Pancreas (tissue), 10 donors: ENCODE measurements at regions not wholly inside any gene's neighbourhood (a gene's known extent, or its start where the extent isn't known, plus 50 kb on each side); places are given as distances from the start of the nearest gene placed in this dataset.

Experiments
- ATAC-seq, 4 donors: fragments of 200-7000 bp; cut with Tn5 transposase; one replicate each; pipeline versions ENCODE4 v1.8.0 to v1.9.1; 2020; ENCODE audit warnings: mild to moderate bottlenecking in 4 of 4, moderate library complexity in 4 of 4
- DNase-seq, 6 donors: peaks; one replicate each; pipeline ENCODE4 v3.0.0-alpha.2; 2020
- FAIRE-seq: peaks from 2 replicates; lab custom pipeline; 2012; peaks lifted over from hg19 to GRCh38; lab: Jason Lieb, UNC
- H3K27ac ChIP-seq, 4 donors: fragments of 200-600 bp; sonication (generic); 1 replicate in 3 of 4; 2 replicates in 1 of 4; pipeline versions ENCODE4 v1.5.0 to v1.8.0; 2020
- H3K27me3 ChIP-seq, 4 donors: fragments of 200-600 bp; one replicate each; pipeline ENCODE4 v1.8.0; 2021
- H3K36me3 ChIP-seq, 3 donors: fragments of 200-600 bp; sonication (generic) in 1 of 3; one replicate each; pipeline versions ENCODE4 v1.5.0 to v1.8.0; 2020 to 2021
- H3K4me1 ChIP-seq, 3 donors: fragments of 200-600 bp; one replicate each; pipeline ENCODE4 v1.8.0; 2021
- H3K4me3 ChIP-seq, 4 donors: fragments of 200-600 bp; sonication (generic) in 2 of 4; one replicate each; pipeline versions ENCODE4 v1.5.0 to v1.8.0; 2020 to 2021
- H3K9me3 ChIP-seq, 4 donors: fragments of 200-600 bp; one replicate each; pipeline ENCODE4 v1.8.0; 2021
- CTCF ChIP-seq, 4 donors: fragments of 200-600 bp; sonication (generic) in 3 of 4; IDR thresholded peaks; one replicate each; pipeline versions ENCODE4 v1.5.0 to v1.8.0; 2021; ENCODE audit warnings: antibody characterized with exemption in 4 of 4
- WGBS, 2 donors: extraction: QIAGEN DNeasy Blood & Tissue Kit; methylation state at CpG; one replicate each; pipeline ENCODE4 v1.1.7; 2013; 5-methylcytosine and 5-hydroxymethylcytosine counted together
- intact Hi-C, 3 donors: fragments of 100-400 bp; cut with DNase I; formaldehyde crosslinking; loops; one replicate each; pipeline versions ENCODE4 v1.11.1 to v1.14.2; 2022
- donor health status: healthy with polysubstance abuse.
- donor health status: DM: no; HTN: no; CAD: no; lungs with moderate emphysema.
- donor health status: DM: no; HTN: no; CAD: no.
- donor health status: control.
- donor health status: control.
- donor health status: Bipolar disorder and iron deficiency.
- donor health status: DM: yes; HTN: yes; CAD: no.
- donor health status: DM: no; HTN: no; CAD: no.
- donor health status: DM: no; HTN: no; CAD: no.
- donor health status: DM: yes; HTN: yes; CAD: no.

DNA sequence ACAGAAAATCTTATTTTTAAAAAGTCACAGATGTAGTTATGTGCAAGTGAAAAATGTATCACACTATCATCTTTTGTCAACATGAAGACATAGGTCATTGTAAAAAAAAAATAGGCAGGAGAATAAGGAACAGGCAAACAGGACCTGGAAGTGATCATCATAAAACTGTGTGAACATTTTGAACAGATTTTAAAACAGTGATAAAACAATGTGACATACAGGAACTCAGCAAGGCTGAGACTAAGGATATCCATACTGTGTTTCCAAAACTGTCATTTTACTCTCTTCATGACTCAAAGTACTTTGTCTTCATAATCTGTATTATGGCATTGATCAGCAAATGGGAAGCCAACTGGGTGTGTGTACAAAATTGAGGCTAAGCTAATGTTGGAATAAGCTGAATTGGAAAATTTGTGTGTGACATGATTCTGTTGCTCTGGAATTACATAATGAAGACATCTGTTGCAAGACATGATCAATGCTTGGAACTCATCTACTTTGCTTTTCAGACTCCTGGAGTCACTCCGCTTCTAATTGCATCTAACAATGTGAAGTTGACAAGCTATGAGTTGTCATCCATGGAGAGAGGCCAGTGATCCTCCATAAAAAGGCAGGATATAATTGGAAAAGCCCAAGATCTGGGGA is 978.7 kb upstream of the NUDT12 start:
- no peak overlapping the region for H3K4me3 ChIP-seq
- no peaks in the 10 kb centered on the region for H3K9me3 ChIP-seq
- DNase-seq = no peak
- intact Hi-C loops = no loop called here
- no peak overlapping the region for H3K27ac ChIP-seq
- no peak for ATAC-seq
- WGBS, 2 donors = 81 to 97% methylated on average over 1 of the region's 1 CpG
- no peaks in the 10 kb centered on the region for H3K27me3 ChIP-seq
- peak; percentile 66 for FAIRE-seq
- H3K4me1 ChIP-seq = peaks cover 0 to 16% (median 10%) of the 10 kb centered on the region in 3 donors
- no peaks in the 10 kb centered on the region for H3K36me3 ChIP-seq
- no peak for TF ChIP-seq CTCF (IDR thresholded peaks at IDR 0.05)

DNA sequence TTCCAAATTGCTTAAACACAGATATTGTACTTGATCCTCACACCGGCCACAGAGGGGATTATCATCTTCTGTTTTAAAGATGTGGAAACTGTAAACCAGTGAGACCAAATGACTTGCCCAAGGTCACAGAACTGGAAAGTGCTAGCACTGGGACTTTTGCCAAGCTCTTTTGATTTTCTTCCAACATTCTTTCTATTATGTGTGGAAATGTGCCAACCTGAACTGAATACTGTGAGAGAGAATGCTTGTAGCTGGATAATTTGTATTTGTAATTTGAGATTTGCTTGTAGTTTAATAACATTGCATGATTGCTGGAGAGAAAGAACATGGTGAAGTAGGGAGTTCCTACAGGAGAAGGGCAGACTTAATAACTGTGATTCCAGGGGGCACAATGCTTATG is 977.9 kb upstream of the NUDT12 start:
- intact Hi-C loops = no loop called here
- Histone ChIP-seq H3K4me3 (no peak overlapping the region), H3K27ac (no peak overlapping the region), H3K27me3 (no peaks in the 10 kb centered on the region), H3K9me3 (no peaks in the 10 kb centered on the region), H3K4me1 (peaks cover 0 to 16% (median 10%) of the 10 kb centered on the region in 3 donors), H3K36me3 (no peaks in the 10 kb centered on the region)
- DNase-seq (peak in 3 of 6 donors; percentile 17 to 60 (median 22)), ATAC-seq (peak; percentile 74 to 86 (median 84)), FAIRE-seq (no peak)
- TF ChIP-seq CTCF (IDR thresholded peaks at IDR 0.05) = no peak
- WGBS, 2 donors = 6 to 7% methylated on average over 1 of the region's 1 CpG

DNA sequence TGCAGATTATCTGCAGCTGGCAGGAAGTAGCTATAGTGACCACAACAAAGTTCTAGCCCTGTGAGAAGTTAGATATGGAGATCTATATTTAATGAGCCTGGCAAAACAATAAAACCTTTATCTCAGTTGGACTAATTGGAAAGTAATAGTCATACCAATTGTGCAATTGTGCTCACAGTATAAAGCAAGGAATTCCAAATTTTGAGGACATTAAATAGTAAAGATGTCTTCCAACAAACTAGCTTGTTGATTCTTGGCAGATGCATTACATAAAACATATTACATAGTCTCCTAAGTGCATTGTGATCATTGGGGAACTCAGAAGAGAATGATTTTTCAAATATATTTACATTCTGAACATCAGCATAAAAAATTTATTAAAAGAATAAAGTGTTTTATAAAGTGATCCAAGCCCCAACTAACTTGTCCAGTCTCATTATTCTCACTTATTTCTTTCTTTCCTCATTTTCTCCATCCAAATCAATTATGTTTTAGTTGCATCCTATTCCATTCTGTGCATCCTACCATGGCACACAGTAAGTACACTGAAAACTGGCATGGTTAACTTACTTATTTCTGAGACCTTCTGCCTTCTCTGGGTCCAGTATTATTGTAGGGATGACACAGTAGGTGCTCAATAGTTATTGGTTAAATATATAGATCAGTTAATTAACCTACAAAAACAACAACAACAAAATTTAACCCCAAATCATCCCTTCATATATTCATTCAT is 977.2 kb upstream of the NUDT12 start:
- intact Hi-C loops = no loop called here
- ATAC-seq (peak in 1 of 4 donors; percentile 11), FAIRE-seq (no peak), DNase-seq (no peak)
- Histone ChIP-seq H3K4me1 (peaks cover 0 to 16% (median 10%) of the 10 kb centered on the region in 3 donors), H3K4me3 (no peak overlapping the region), H3K27me3 (no peaks in the 10 kb centered on the region), H3K27ac (no peak overlapping the region), H3K36me3 (no peaks in the 10 kb centered on the region), H3K9me3 (no peaks in the 10 kb centered on the region)
- TF ChIP-seq CTCF (IDR thresholded peaks at IDR 0.05) = no peak

DNA sequence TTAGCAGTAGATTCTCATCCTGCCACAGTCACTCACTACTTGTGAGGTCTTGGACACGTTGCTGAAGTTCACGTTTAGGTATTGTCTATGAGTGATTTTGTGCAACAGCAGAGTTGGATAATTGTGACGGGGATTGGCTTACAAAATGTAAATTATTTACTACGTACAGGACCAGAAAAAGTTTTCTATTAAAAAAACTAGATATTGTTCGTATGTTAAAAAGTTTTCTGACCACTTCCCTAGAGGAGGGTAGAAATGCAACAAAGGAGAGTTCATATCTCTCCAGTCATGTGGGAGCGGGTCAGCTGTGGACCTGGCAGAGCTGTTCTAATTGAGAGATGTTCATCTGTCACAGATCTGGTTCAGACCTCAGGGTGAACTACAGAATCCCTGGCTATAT is 976.1 kb upstream of the NUDT12 start:
- H3K27ac ChIP-seq = no peak overlapping the region
- DNase-seq (peak in 1 of 6 donors; percentile 21), FAIRE-seq (no peak), ATAC-seq (peak; percentile 54 to 71 (median 56))
- no peaks in the 10 kb centered on the region for H3K9me3 ChIP-seq
- WGBS, 2 donors = 19 to 32% methylated on average over 6 of the region's 6 CpGs
- no peaks in the 10 kb centered on the region for H3K27me3 ChIP-seq
- no peaks in the 10 kb centered on the region for H3K36me3 ChIP-seq
- intact Hi-C loops = no loop called here
- TF ChIP-seq CTCF (IDR thresholded peaks at IDR 0.05) = no peak
- peaks cover 2 to 16% (median 10%) of the 10 kb centered on the region in 3 donors for H3K4me1 ChIP-seq
- H3K4me3 ChIP-seq = no peak overlapping the region

DNA sequence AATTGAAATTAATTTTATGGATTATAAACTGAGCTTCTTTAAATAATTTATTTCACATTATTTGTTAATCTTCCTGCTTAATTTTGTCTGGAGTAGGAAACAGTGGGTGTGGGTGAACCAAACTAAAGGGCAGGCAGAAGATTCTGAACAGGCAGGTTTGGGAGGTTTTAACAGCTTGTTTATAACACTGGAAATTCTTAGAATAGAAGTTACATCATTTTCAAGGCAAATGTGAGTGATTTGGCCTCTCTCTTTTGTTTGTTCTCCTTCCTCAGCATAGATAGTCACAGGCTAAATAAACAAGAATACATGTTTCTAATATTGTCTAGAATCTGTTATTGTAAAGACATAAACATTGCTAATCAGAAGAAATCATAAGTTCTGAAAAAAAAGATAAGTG is 970.9 kb upstream of the NUDT12 start:
- Histone ChIP-seq H3K4me3 (no peak overlapping the region), H3K4me1 (peaks cover 4 to 9% (median 6%) of the 10 kb centered on the region in 3 donors), H3K9me3 (no peaks in the 10 kb centered on the region), H3K27ac (no peak overlapping the region), H3K27me3 (no peaks in the 10 kb centered on the region), H3K36me3 (no peaks in the 10 kb centered on the region)
- FAIRE-seq (no peak), ATAC-seq (peak; percentile 35 to 70 (median 55)), DNase-seq (no peak)
- TF ChIP-seq CTCF (IDR thresholded peaks at IDR 0.05) = no peak
- intact Hi-C loops = no loop called here
